HepG2 (cell line): ENCODE measurements at regions not wholly inside any gene's neighbourhood (a gene's known extent, or its start where the extent isn't known, plus 50 kb on each side); places are given as distances from the start of the nearest gene placed in this dataset.
"Not testable (repeated sequence)": the region's sequence is repeated elsewhere in the genome, so short reads cannot be mapped to it uniquely, and the experiment has no call there.

Experiments
- ATAC-seq: fragments of 200-7000 bp; cut with Tn5 transposase; 3 replicates; pipeline ENCODE4 v1.9.1; 2020; ENCODE audit warnings: mild to moderate bottlenecking, moderate library complexity
- BruUV-seq: library from RNA; stranded (reverse); fragments of 400-500 nt; replicated peaks from 2 replicates; lab custom pipeline; 2021; lab: Mats Ljungman, UMichigan
- CTCF ChIA-PET: fragments of 300-600 bp; formaldehyde crosslinking; extraction: SDS; loops from one replicate; lab custom pipeline; 2021; ENCODE audit warnings: low total read pairs, inconsistent platforms, low intra/inter-chr PET ratio; lab: Yijun Ruan, JAX
- POLR2A ChIA-PET: fragments of 350-600 bp; sonication (Branson Sonifier 250); formaldehyde crosslinking; loops from one replicate; lab custom pipeline; 2020; ENCODE audit warnings: antibody characterized with exemption, inconsistent platforms; lab: Yijun Ruan, JAX
- DNase-seq: peaks from one replicate; pipeline ENCODE4 v3.0.0-alpha.2; 2015; ENCODE audit warnings: low spot score
- FAIRE-seq: peaks from 3 replicates; lab custom pipeline; 2011; peaks lifted over from hg19 to GRCh38; lab: Jason Lieb, UNC
- H2AFZ ChIP-seq: one replicate; pipeline ENCODE4 v1.6.1; 2011; ENCODE audit warnings: low read length, inconsistent platforms
- H3K27ac ChIP-seq: fragments of 300-600 bp; 3 replicates; pipeline ENCODE4 v1.8.0; 2011; ENCODE audit warnings: mixed run types, mild to moderate bottlenecking, mixed read lengths, low read length, inconsistent platforms; ENCODE audit not compliant: insufficient read depth; ENCODE audit errors: extremely low read length
- H3K27me3 ChIP-seq, 2 experiments: fragments of 200-600 bp in 1 of 2; 2 replicates in 1 of 2; 3 replicates in 1 of 2; pipeline versions ENCODE4 v1.6.0 to v1.8.0; 2011; ENCODE audit warnings: low read length in 2 of 2, mild to moderate bottlenecking in 2 of 2, moderate library complexity in 2 of 2, inconsistent platforms in 1 of 2; ENCODE audit not compliant: insufficient read depth in 2 of 2, control insufficient read depth in 1 of 2
- H3K36me3 ChIP-seq, 2 experiments: fragments of 200-600 bp in 1 of 2; replicated peaks in 1 of 2; 2 replicates in 1 of 2; 3 replicates in 1 of 2; pipeline versions ENCODE4 v1.5.1 to v1.8.0; 2011; ENCODE audit warnings: low read length in 2 of 2, inconsistent platforms in 1 of 2; ENCODE audit not compliant: insufficient read depth in 2 of 2, control insufficient read depth in 1 of 2
- H3K4me1 ChIP-seq: 2 replicates; pipeline ENCODE4 v1.5.1; 2012; ENCODE audit warnings: low read length, inconsistent platforms; ENCODE audit not compliant: insufficient read depth
- H3K4me2 ChIP-seq: 2 replicates; pipeline ENCODE4 v1.6.0; 2011; ENCODE audit warnings: low read depth, low read length, inconsistent platforms
- H3K4me3 ChIP-seq, 3 experiments: fragments of 200-600 bp in 1 of 3; sonication (generic), shearing (Covaris generic) in 1 of 3; replicated peaks in 1 of 3; 2 replicates each; pipeline ENCODE4 v1.5.1; 2011 to 2016; ENCODE audit warnings: low read length in 3 of 3, inconsistent platforms in 2 of 3, low read depth in 2 of 3, mild to moderate bottlenecking in 2 of 3, control low read depth in 1 of 3, mixed read lengths in 1 of 3; ENCODE audit not compliant: insufficient read depth in 1 of 3
- H3K79me2 ChIP-seq: one replicate; pipeline ENCODE4 v1.6.1; 2011; ENCODE audit warnings: low read length, inconsistent platforms; ENCODE audit not compliant: insufficient read depth
- H3K9ac ChIP-seq: 2 replicates; pipeline ENCODE4 v1.6.0; 2011; ENCODE audit warnings: mild to moderate bottlenecking, low read depth, low read length, inconsistent platforms; ENCODE audit not compliant: insufficient read depth
- H3K9me3 ChIP-seq: 2 replicates; pipeline ENCODE4 v1.5.1; 2012; ENCODE audit warnings: mild to moderate bottlenecking, low read length
- H4K20me1 ChIP-seq: 2 replicates; pipeline ENCODE4 v1.6.0; 2011; ENCODE audit warnings: inconsistent platforms, mild to moderate bottlenecking, low read length, moderate library complexity; ENCODE audit not compliant: insufficient read depth
- ETV5 ChIP-seq: IDR thresholded peaks from 2 replicates; pipeline ENCODE4 v1.6.1; 2018; ENCODE audit warnings: missing biosample characterization, missing genetic modification reagents, inconsistent platforms, borderline replicate concordance
- GLI4 ChIP-seq: sonication (generic); formaldehyde crosslinking; IDR thresholded peaks from 2 replicates; pipeline ENCODE4 v1.5.1; 2020; ENCODE audit warnings: missing genetic modification reagents, mild to moderate bottlenecking, moderate library complexity, borderline replicate concordance
- ZSCAN31 ChIP-seq: sonication (generic); formaldehyde crosslinking; IDR thresholded peaks from 2 replicates; pipeline ENCODE4 v1.5.0; 2020; ENCODE audit warnings: low read depth, mild to moderate bottlenecking, missing genetic modification reagents
- WGBS: methylation state at CpG from one replicate; pipeline ENCODE4 v1.1.6; 2017; ENCODE audit warnings: low lambda C conversion rate; 5-methylcytosine and 5-hydroxymethylcytosine counted together
- in situ Hi-C: cut with HindIII; loops from 2 replicates; pipeline ENCODE4 v1.10.0; 2017; ENCODE audit warnings: low pct_unique_long_range_greater_than_20kb; ENCODE audit not compliant: extremely low pct_ligation_motif_present
- intact Hi-C: fragments of 100-400 bp; cut with micrococcal nuclease; formaldehyde crosslinking; loops from one replicate; pipeline ENCODE4 v1.10.0; 2022; ENCODE audit not compliant: unreplicated experiment
- TF ChIP-seq, protein P1 (sequence below): sonication (generic); formaldehyde crosslinking; IDR thresholded peaks from 2 replicates; pipeline ENCODE4 v1.8.0; 2023; ENCODE audit warnings: mild to moderate bottlenecking, missing genetic modification reagents
- TF ChIP-seq, protein P2 (sequence below): sonication (generic); formaldehyde crosslinking; IDR thresholded peaks from 2 replicates; pipeline ENCODE4 v1.4.0; 2020; ENCODE audit warnings: low read depth, mild to moderate bottlenecking, missing genetic modification reagents
- TF ChIP-seq, protein P3 (sequence below), 2 experiments: sonication (generic) in 1 of 2; formaldehyde crosslinking in 1 of 2; IDR thresholded peaks; 2 replicates each; pipeline versions ENCODE4 v1.4.0 to v1.6.1; 2018 to 2020; ENCODE audit warnings: missing genetic modification reagents in 2 of 2, borderline replicate concordance in 1 of 2, low read depth in 1 of 2, mild to moderate bottlenecking in 1 of 2, missing biosample characterization in 1 of 2

DNA sequence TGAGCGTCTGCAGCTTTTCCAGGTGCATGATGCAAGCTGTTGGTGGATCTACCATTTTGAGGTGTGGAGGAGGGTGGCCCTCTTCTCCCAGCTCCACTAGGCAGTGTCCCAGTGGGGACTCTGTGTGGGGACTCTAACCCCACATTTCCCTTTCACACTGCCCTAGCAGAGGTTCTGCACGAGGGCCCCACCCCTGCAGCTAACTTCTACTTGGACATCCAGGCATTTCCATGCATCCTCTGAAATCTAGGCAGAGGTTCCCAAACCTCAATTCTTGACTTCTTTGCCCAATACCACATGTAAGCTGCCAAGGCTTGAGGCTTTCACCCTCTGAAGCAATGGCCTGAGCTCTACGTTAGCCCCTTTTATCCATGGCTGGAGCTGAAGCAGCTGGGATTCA, 61.4 kb upstream of the HGFAC start:
- H4K20me1 ChIP-seq, DNase-seq, H2AFZ ChIP-seq, H3K4me2 ChIP-seq, H3K4me3 ChIP-seq, H3K27me3 ChIP-seq, CTCF ChIA-PET, intact Hi-C loops, H3K9ac ChIP-seq, BruUV-seq, POLR2A ChIA-PET, H3K79me2 ChIP-seq, FAIRE-seq, in situ Hi-C loops, ATAC-seq, H3K27ac ChIP-seq: not testable (repeated sequence)
- Histone ChIP-seq H3K36me3 (peaks cover 7 to 16% of the 10 kb centered on the region in 2 experiments; a peak in 4 of 5 replicates), H3K4me1 (peaks cover 17% of the 10 kb centered on the region), H3K9me3 (peaks cover 16% of the 10 kb centered on the region)
- 98% methylated on average over 3 of the region's 3 CpGs for WGBS

DNA sequence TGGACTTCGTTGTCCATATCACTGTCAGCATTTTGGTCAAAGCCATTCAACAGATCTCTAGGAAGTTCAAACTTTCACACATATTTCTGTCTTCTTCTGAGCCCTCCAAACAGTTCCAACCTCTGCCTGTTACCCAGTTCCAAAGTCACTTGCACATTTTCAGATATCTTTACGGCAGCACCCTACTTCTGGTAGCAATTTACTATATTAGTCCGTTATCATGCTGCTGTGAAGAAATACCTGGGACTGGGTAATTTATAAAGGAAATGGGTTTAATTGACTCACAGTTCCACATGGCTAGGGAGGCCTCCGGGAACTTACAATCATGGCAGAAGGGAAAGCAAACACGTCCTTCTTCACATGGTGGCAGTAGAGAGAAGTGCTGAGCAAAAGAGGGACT, 60.6 kb upstream of the HGFAC start:
- FAIRE-seq, H3K9ac ChIP-seq, BruUV-seq, in situ Hi-C loops, intact Hi-C loops, H3K4me3 ChIP-seq, H3K27ac ChIP-seq, POLR2A ChIA-PET, CTCF ChIA-PET, ATAC-seq, H4K20me1 ChIP-seq, H3K4me2 ChIP-seq, H2AFZ ChIP-seq, H3K27me3 ChIP-seq, H3K36me3 ChIP-seq, DNase-seq: not testable (repeated sequence)
- Histone ChIP-seq H3K79me2 (peaks cover 12% of the 10 kb centered on the region), H3K9me3 (peaks cover 16% of the 10 kb centered on the region), H3K4me1 (peaks cover 26% of the 10 kb centered on the region)
- 75% methylated on average over 5 of the region's 5 CpGs for WGBS

DNA sequence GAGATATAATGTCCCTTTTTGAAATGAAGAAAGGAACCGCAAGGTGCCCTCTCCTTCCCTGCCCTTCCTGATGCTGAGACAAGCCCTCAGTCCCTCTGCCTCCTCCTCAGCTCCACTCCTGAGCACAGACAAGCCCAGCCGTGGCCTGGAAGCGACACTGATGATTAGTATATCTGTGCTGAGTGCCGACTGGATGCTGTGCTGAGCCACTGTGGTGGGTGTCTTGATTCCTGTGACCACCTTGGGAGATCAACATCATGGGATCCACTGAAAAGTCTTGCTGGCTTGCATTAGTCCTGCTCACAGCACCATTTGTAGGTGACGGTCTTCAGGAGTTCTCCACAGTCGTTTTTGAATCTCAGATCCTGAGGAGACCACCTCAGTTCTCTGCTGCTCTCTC, 59.5 kb upstream of the HGFAC start:
- H3K4me3 ChIP-seq, result no peak overlapping the region
- POLR2A ChIA-PET, result interaction anchor here (1.1 kb wide), 1 partner anchor 28 kb away, joined by 4 read pairs; no protein-coding TSS in a partner anchor
- H3K36me3 ChIP-seq, result peaks cover 3 to 4% of the 10 kb centered on the region in 2 experiments; a peak in 2 of 5 replicates
- WGBS, result 91% methylated on average over 5 of the region's 6 CpGs
- intact Hi-C loops, result no loop called here
- FAIRE-seq (no peak), ATAC-seq (no peak), DNase-seq (no peak)
- H3K27me3 ChIP-seq, result no peaks in the 10 kb centered on the region
- no peak overlapping the region for H3K27ac ChIP-seq
- CTCF ChIA-PET, result no interaction called here
- no peak overlapping the region for H3K9ac ChIP-seq
- no TSS peak for BruUV-seq
- no peak overlapping the region for H3K4me2 ChIP-seq
- H3K9me3 ChIP-seq, result peaks cover 16% of the 10 kb centered on the region
- no peaks in the 10 kb centered on the region for H4K20me1 ChIP-seq
- H3K79me2 ChIP-seq, result peaks cover 12% of the 10 kb centered on the region
- no peak overlapping the region for H2AFZ ChIP-seq
- in situ Hi-C loops, result no loop called here
- H3K4me1 ChIP-seq, result peaks cover 36% of the 10 kb centered on the region
- TF ChIP-seq, protein P1, sequence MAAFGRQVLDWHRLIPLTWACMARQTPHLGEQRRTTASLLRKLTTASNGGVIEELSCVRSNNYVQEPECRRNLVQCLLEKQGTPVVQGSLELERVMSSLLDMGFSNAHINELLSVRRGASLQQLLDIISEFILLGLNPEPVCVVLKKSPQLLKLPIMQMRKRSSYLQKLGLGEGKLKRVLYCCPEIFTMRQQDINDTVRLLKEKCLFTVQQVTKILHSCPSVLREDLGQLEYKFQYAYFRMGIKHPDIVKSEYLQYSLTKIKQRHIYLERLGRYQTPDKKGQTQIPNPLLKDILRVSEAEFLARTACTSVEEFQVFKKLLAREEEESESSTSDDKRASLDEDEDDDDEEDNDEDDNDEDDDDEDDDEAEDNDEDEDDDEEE (CRISPR knock-in tag), result no peak
- TF ChIP-seq ETV5 (CRISPR knock-in tag) (no peak), ZSCAN31 (CRISPR knock-in tag) (no peak), GLI4 (CRISPR knock-in tag) (no peak)
- TF ChIP-seq, protein P2, sequence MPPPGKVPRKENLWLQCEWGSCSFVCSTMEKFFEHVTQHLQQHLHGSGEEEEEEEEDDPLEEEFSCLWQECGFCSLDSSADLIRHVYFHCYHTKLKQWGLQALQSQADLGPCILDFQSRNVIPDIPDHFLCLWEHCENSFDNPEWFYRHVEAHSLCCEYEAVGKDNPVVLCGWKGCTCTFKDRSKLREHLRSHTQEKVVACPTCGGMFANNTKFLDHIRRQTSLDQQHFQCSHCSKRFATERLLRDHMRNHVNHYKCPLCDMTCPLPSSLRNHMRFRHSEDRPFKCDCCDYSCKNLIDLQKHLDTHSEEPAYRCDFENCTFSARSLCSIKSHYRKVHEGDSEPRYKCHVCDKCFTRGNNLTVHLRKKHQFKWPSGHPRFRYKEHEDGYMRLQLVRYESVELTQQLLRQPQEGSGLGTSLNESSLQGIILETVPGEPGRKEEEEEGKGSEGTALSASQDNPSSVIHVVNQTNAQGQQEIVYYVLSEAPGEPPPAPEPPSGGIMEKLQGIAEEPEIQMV (CRISPR knock-in tag), result no peak
- TF ChIP-seq, protein P3, sequence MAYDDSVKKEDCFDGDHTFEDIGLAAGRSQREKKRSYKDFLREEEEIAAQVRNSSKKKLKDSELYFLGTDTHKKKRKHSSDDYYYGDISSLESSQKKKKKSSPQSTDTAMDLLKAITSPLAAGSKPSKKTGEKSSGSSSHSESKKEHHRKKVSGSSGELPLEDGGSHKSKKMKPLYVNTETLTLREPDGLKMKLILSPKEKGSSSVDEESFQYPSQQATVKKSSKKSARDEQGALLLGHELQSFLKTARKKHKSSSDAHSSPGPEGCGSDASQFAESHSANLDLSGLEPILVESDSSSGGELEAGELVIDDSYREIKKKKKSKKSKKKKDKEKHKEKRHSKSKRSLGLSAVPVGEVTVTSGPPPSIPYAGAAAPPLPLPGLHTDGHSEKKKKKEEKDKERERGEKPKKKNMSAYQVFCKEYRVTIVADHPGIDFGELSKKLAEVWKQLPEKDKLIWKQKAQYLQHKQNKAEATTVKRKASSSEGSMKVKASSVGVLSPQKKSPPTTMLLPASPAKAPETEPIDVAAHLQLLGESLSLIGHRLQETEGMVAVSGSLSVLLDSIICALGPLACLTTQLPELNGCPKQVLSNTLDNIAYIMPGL (CRISPR knock-in tag; IDR thresholded peaks at IDR 0.05; ENCODE audit: borderline replicate concordance in 1 of 2, low read depth in 1 of 2), result no peak
